ENCODE measurements at regions not wholly inside any gene's neighbourhood (a gene's known extent, or its start where the extent isn't known, plus 50 kb on each side); places are given as distances from the start of the nearest gene placed in this dataset.
"Not testable (repeated sequence)": the region's sequence is repeated elsewhere in the genome, so short reads cannot be mapped to it uniquely, and the experiment has no call there.

DNA sequence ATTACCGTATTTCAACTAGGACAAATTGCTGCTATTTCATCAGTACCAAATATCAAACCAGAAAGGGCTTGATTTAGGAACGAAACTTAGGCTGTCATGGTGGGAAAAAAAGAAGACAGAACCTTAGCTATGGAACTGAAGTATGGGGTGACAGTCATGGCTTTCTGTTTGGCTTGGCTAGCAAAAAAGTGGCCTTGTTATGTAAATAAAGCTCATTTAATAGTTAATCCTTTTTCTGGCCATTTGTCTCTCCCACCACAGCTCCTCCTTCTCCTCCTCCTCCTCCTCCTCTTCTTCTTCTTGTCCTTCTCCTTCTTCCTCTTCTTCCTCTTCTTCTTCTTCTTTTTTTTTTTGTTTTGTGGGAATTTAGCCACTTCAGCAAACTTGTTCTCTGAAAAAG is 434.7 kb upstream of the NDST4 start:
- H3K4me3 ChIP-seq (ENCODE audit: low read depth, low read length), result no peak overlapping the region
- TF ChIP-seq, protein P1, sequence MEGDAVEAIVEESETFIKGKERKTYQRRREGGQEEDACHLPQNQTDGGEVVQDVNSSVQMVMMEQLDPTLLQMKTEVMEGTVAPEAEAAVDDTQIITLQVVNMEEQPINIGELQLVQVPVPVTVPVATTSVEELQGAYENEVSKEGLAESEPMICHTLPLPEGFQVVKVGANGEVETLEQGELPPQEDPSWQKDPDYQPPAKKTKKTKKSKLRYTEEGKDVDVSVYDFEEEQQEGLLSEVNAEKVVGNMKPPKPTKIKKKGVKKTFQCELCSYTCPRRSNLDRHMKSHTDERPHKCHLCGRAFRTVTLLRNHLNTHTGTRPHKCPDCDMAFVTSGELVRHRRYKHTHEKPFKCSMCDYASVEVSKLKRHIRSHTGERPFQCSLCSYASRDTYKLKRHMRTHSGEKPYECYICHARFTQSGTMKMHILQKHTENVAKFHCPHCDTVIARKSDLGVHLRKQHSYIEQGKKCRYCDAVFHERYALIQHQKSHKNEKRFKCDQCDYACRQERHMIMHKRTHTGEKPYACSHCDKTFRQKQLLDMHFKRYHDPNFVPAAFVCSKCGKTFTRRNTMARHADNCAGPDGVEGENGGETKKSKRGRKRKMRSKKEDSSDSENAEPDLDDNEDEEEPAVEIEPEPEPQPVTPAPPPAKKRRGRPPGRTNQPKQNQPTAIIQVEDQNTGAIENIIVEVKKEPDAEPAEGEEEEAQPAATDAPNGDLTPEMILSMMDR (IDR thresholded peaks at IDR 0.05; ENCODE audit: borderline replicate concordance, insufficient read depth, low read depth, low read length), result no peak

DNA sequence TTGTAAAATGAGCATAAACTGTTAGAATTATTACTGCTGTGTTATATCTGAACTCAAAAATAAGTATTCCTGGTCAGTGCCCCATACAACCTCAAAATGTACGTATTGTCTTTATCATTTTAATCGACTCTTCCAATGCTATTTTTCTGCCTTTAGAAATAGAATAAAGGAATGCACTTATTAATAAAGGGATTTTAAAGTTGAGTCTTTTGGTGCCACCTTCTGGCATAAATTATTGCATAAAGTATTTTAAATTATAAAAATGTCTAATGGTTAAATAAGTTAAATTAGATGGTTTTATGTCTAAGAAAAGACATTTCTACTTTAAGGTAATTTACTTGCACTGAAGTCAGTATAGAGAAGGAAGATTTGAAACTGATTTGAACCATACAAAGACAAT is 424.0 kb upstream of the NDST4 start:
- no peak overlapping the region for H3K4me3 ChIP-seq (ENCODE audit: low read depth, low read length)
- TF ChIP-seq, protein P1 (IDR thresholded peaks at IDR 0.05; ENCODE audit: borderline replicate concordance, insufficient read depth, low read depth, low read length), result no peak

DNA sequence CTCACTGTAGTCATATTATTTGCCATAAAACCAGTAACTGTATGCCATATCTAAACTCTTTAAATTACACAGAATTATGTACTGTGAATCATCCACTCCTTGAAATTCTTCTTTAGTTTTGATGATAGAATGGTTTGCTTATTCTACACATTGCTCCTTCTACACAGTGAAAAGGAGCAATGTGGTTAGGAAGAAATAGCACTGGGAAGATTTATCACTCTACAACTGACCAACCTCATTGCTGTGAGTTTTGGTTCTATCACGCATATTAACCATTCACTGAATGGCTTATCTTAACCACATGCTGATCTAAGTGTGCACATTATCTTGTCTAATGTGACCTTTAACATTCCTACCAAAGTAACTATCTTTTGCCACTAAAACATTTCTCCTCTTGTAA is 415.7 kb upstream of the NDST4 start:
- TF ChIP-seq, protein P1 (IDR thresholded peaks at IDR 0.05; ENCODE audit: borderline replicate concordance, insufficient read depth, low read depth, low read length), result no peak
- no peak overlapping the region for H3K4me3 ChIP-seq (ENCODE audit: low read depth, low read length)

DNA sequence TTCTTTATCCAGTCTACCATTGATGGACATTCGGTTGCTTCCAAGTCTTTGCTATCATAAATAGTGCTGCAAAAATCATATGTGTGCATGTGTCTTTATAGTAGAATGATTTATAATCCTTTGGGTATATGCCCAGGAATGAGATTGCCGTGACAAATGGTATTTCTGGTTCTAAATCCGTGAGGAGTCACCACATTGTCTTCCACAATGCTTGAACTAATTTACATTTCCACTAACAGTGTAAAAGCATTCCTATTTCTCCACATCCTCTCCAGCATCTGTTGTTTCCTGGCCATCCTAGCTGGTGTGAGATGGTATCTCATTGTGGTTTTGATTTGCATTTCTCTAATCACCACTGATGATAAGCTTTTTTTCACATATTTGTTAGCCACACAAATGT is 406.1 kb upstream of the NDST4 start:
- not testable (repeated sequence) for H3K4me3 ChIP-seq (ENCODE audit: low read depth, low read length)

DNA sequence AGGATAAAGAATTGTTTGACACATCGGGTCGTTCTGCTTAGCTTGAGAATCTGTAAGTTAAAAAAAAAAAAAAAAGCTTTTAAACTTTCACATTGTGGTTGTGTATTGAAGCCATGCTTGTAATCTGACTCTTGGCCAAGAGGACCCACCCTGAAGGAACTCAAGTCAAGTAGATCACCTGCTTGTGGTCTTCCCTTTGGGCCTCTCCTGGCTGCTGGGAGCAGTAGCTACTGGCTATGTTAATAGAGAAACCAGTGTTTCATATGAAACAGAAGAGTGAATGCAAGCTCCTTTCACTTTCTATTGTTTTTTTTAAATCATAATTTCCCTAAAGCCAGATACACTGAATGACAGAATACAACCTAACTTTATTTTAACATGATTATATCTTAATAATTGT is 402.4 kb upstream of the NDST4 start:
- no peak overlapping the region for H3K4me3 ChIP-seq (ENCODE audit: low read depth, low read length)
- TF ChIP-seq, protein P1 (IDR thresholded peaks at IDR 0.05; ENCODE audit: borderline replicate concordance, insufficient read depth, low read depth, low read length), result no peak

DNA sequence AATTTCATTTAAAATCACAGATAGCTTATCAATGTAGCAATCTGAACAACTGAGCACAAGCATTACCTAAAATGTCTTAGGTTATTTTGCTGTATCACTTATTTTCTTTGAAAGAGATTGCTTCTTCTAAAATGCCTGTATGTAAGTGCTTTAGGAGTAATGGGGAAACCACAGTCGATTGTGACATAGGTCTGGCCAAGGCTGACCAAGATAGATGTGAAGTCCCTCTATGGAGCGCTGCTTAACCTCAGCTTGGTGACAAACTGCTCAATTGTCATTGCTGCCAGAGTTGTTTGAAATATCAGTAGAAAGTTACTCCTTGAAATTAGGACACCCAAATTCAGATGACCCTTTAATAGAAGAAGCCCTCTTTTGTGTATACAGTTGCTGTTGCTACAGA is 401.9 kb upstream of the NDST4 start:
- no peak overlapping the region for H3K4me3 ChIP-seq (ENCODE audit: low read depth, low read length)
- TF ChIP-seq, protein P1 (IDR thresholded peaks at IDR 0.05; ENCODE audit: borderline replicate concordance, insufficient read depth, low read depth, low read length), result no peak

DNA sequence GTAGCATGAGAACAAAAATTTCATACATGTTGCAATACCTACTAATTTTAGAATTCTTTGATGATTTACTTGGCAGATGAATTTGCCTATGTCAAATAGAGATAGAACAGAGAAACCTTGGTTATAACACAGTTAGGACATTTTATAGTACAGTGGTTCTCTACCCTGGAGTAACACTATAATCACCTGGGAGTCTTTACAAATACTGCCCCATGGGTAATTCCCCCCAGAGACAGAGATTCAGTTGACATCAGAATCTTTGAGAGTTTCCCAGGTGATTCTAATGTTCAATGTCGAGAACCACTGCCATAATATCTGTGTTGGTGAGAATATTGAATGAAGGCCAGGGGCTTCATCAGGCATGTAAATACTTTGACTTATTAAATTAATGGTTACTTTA is 401.3 kb upstream of the NDST4 start:
- TF ChIP-seq, protein P1 (IDR thresholded peaks at IDR 0.05; ENCODE audit: borderline replicate concordance, insufficient read depth, low read depth, low read length), result no peak
- no peak overlapping the region for H3K4me3 ChIP-seq (ENCODE audit: low read depth, low read length)

DNA sequence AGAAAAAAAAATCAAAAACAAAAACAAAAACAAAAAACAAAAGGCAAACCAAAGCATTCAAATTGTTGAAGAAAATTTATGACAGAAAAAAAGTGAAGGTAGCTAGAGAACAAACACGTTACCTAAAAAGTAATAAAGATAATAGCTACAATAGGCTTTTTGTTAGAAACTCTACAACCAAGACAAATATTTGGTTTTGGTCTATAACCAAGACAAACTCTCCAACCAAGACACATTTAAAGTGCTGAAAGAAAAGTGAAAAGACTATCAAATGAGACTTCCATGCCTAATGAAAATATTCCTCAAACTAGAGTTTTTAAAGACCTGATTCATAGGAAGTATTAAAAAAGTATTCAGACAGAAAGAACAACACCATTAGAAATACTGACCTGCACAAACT is 391.9 kb upstream of the NDST4 start:
- no peak overlapping the region for H3K4me3 ChIP-seq (ENCODE audit: low read depth, low read length)
- TF ChIP-seq, protein P1 (IDR thresholded peaks at IDR 0.05; ENCODE audit: borderline replicate concordance, insufficient read depth, low read depth, low read length), result no peak

Data from GM12875 (cell line).